NCI-H2029 (cell line): ENCODE measurements at regions not wholly inside any gene's neighbourhood (a gene's known extent, or its start where the extent isn't known, plus 50 kb on each side); places are given as distances from the start of the nearest gene placed in this dataset.

ENCODE experiments used
- DNase-seq: peaks from one replicate; lab custom pipeline; 2025; lab: John Stamatoyannopoulos, UW

- DNase-seq, result no peak
Measured at GRCh38 chr18:24987303-24988252, 364.4 kb downstream of the ZNF521 start.

GRCh38 chr18:24988253-24988840, 363.6 kb downstream of the ZNF521 start:
- DNase-seq, result no peak

- no peak for DNase-seq
Measured at GRCh38 chr18:24989760-24990593, 362.0 kb downstream of the ZNF521 start.

GRCh38 chr18:24990671-24991134, 361.3 kb downstream of the ZNF521 start:
- DNase-seq, result no peak

DNA sequence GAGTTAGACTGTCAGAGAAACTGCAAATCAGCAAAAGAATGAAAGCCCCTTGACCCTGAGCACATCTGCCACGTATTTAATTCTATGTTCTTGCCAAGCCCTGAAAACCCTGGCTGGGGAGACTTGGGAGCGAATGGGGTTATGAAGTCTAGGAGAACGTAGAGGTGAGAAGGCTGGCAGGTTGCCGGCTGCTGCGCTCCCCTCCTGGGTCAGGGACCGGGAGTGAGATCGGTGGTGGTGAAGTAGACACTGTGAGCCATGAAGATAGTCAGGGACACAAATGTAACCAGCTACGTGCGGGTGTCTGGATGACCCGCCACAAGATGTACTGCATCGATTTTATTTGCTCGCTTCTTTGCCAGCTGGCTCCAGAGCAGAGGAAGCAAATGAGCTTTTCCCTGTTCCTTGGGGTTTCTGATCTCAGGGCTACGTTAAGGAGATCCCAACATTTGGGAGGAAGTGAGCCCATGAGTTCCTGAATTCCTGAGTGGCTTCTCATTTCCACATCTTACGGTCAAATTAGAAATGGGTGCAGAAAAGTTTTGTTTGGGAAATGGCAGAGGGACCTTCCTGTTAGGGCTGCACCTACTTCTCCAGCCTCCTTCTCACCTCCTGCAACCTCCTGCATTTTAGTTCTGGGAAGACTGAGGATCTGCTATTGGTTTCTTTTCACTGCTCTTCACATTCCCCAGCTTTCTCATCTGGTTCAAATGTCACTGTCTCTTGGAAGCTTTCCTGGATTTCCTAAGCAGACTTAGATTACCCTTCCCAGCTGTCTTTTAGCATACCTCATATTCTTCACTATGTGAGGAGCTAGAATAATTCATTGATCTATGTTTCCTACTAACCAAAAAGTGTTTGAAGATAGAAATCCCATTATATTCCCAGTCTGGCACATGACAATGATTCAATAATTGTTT, 360.6 kb downstream of the ZNF521 start:
- DNase-seq, result no peak

GRCh38 chr18:24992491-24992890, 359.5 kb downstream of the ZNF521 start:
- no peak for DNase-seq

DNA sequence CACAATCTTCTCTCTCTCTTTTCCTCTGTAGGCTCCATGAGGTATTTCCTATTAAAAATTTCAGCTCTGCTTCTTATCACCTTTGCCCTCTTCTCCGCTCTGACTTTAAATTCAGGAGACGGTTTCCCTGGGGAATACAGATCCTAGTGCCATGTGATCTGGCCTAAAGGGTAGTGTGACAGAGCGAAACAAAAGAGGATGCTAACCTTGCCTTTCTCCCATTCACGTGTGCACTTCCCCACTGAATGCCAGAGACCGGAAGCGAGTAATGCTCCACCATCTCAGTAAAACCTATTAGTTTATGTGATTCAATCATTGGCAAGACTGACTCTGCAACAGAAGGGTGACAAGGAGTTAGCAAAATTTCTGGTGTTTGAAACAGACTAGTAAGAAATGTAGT, 358.3 kb downstream of the ZNF521 start:
- DNase-seq, result no peak

DNA sequence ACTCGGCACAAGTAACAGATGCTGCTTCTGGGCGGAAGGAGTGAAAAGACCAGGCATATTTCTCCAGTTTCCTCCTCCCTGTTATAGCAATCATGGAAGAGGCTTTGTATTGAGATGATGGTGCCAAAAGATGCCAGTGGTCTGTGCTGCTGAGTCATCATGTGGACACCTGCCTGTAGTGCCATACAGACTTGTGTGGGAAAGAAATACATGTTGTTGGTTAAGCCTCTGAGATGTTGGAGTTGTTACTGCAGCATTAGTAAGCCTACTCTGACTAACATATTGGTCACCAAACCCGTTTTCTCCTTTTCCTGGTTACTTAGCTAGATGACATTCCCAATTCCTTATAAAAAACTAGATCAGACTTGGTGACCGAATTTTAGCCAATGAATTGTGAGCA, 356.9 kb downstream of the ZNF521 start:
- DNase-seq, result no peak

- no peak for DNase-seq
Measured at GRCh38 chr18:24995755-24996154, 356.2 kb downstream of the ZNF521 start.

DNA sequence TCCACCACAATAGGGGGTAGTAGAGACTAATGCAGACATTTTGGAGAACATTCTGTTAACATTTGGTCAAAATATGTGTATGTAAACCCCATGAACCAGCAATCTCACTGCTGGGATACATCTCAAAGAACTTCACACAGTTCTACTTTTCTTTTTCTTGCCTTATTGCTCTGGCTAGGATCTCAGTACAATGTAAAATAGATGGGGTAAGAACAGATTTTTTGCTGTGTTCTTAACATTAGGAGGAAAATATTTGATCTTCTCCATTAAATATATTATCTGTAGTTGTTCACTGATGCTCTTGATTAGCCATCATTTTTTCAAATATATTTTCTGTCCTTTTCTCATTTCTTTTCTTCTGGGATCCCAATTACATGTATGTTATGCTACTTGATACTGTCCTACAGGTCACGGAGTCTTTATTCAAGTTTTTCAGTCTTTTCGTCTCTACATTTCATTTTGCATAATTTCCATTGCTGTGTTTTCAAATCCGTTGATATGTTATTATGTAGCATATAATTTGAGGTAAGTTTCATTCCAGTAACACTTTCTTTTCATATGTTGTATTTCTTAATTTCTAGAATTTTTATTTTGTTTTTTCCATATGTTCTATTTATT, 352.2 kb downstream of the ZNF521 start:
- no peak for DNase-seq

- DNase-seq, result no peak
Measured at GRCh38 chr18:25001803-25002202, 350.2 kb downstream of the ZNF521 start.

DNA sequence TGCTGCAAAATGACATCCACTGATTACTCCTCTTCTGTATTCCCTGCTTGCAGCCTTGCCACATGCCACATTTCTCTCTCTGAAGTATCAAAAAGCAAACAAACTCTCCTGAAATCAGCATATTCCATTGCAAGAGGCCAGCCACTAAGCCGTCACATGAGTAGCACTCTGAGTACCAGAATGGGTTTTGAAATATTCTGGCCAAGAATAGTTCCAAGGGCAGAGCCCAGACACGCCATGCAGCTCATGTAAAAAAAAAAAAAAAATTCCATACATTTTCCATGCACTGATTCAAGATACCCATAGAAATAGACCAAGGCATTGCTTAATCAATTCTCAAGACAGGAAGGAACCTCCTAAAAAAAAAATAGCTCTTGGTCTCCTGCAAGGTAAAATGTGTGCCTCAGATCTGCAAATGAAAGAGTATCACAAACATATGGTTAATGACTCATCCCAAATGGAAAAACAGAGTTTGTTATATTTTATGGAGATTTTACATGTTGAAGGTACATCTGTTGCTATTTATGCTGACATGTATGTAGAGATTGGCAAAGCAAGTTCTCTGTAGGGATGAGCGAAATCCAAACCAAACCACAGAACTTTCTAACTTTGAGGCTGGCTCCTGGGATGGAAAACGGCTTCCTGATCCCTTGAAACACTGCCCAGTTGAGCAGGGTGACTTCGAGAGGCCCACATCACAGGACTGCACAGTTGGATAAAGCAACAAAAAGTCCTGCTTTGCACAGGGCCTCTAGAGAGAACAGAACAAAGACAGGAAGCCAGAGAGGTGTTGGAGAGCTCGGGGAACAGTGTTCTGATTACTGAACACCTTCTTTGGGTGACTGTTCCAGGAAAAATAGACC, 346.2 kb downstream of the ZNF521 start:
- no peak for DNase-seq

GRCh38 chr18:25010623-25011374, 341.2 kb downstream of the ZNF521 start:
- no peak for DNase-seq
